ENCODE measurements at regions not wholly inside any gene's neighbourhood (a gene's known extent, or its start where the extent isn't known, plus 50 kb on each side); places are given as distances from the start of the nearest gene placed in this dataset.

DNA sequence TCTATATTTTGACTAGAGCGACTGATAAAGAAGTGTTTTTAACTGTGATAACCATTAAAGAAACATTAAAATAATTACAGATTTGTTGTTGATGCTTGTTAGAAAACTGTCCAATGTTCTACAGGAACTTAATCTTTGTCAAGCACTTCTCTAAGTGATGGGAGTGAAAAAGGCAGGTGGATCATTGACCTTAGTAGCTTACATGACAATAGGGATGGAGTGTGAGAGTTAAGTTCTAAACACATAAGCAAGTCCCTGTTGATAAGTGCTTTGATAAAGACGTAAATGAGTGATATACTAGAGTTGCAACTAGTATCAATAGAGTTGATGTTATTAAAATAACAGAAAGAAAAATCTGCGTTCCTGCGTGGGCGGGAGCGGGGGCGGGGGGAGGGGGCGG lies 931.5 kb upstream of the EPHA7 start:
- TF ChIP-seq, protein P1, sequence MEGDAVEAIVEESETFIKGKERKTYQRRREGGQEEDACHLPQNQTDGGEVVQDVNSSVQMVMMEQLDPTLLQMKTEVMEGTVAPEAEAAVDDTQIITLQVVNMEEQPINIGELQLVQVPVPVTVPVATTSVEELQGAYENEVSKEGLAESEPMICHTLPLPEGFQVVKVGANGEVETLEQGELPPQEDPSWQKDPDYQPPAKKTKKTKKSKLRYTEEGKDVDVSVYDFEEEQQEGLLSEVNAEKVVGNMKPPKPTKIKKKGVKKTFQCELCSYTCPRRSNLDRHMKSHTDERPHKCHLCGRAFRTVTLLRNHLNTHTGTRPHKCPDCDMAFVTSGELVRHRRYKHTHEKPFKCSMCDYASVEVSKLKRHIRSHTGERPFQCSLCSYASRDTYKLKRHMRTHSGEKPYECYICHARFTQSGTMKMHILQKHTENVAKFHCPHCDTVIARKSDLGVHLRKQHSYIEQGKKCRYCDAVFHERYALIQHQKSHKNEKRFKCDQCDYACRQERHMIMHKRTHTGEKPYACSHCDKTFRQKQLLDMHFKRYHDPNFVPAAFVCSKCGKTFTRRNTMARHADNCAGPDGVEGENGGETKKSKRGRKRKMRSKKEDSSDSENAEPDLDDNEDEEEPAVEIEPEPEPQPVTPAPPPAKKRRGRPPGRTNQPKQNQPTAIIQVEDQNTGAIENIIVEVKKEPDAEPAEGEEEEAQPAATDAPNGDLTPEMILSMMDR (conservative IDR thresholded peaks at IDR 0.05; ENCODE audit: control insufficient read depth, insufficient read depth, low read depth, low read length): no peak

DNA sequence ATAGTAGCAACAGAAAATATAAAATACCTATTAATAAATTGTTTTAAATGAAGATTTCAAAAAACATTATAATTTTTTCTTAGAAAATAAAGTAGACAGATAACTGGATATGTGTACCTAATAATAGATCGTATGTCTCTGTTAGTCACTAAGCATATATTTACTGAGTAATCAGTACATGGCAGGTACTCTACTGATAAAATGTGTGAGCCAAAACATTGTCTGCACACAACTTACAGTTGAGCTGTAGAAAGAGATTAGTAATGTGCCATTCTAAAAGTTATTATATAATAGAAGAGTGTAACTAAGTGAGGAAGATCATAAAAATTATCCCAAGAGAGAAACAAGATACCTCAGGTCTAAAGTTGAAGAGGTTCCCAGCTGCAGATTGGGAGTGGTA lies 929.9 kb upstream of the EPHA7 start:
- TF ChIP-seq, protein P1 (conservative IDR thresholded peaks at IDR 0.05; ENCODE audit: control insufficient read depth, insufficient read depth, low read depth, low read length): no peak

More for the DNA sequence above, 931.5 kb upstream of the EPHA7 start:
- DNase-seq (ENCODE audit: low read depth): no peak
- no peak overlapping the region for H3K4me3 ChIP-seq (ENCODE audit: control insufficient read depth, low read depth, low read length)

DNA sequence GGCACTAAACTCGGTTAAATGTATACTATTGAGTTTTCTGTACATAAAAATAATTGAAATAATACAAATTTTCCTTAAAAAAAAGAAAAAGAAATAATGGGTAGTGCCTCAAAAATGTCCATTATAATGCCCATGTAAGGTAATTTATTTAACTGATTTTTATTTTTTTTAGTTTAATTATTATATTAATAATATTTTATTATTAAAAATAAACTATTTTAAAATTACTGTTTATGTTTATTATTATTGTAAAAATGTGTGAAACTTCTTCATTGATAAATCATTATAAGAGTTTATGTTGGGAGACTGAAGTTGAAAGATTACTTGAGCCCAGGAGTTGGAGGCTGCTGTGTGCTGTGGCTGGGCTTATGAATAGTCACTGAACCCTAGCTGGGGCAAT lies 925.5 kb upstream of the EPHA7 start:
- TF ChIP-seq, protein P1 (conservative IDR thresholded peaks at IDR 0.05; ENCODE audit: control insufficient read depth, insufficient read depth, low read depth, low read length): no peak
- DNase-seq (ENCODE audit: low read depth): no peak
- no peak overlapping the region for H3K4me3 ChIP-seq (ENCODE audit: control insufficient read depth, low read depth, low read length)

More for the DNA sequence above, 929.9 kb upstream of the EPHA7 start:
- H3K4me3 ChIP-seq (ENCODE audit: control insufficient read depth, low read depth, low read length): no peak overlapping the region
- no peak for DNase-seq (ENCODE audit: low read depth)

DNA sequence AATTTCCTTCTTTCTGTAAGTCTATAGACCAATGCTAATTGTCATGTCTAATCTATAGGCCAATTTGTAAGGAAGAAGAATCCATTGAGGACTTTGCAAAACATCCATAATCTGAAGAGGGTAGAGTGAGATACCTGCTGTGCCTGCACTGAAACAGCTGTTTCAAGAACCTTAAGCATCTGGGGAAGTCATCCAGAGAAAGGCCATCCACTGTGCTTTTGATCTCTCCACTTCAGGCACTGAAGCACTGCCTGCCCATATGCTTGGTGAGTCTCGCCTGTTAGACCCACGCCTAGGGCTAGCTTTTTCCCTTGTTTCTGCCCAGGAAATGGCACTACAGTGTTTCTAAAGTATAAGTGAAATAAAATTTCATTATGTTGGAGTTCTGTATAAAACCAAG lies 921.8 kb upstream of the EPHA7 start:
- no peak for DNase-seq (ENCODE audit: low read depth)
- TF ChIP-seq, protein P1 (conservative IDR thresholded peaks at IDR 0.05; ENCODE audit: control insufficient read depth, insufficient read depth, low read depth, low read length): no peak
- H3K4me3 ChIP-seq (ENCODE audit: control insufficient read depth, low read depth, low read length): no peak overlapping the region

DNA sequence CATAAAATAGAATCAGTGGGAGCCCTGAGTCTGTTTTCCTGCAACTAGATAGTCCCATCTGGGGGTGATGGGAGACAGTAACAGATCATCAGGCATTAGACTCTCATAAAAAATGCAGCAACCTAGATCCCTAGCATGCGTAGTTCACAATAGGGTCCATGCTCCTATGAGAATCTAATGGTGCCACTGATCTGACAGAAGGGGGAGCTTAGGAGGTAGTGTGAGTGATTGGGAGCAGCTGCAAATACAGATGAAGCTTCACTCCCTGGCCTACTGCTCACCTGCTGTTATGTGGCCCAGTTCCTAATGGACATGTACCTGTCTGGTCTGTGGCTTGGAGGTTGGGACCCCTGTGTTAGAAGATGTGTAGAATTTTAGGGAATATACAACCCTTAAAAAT lies 904.5 kb upstream of the EPHA7 start:
- H3K4me3 ChIP-seq (ENCODE audit: control insufficient read depth, low read depth, low read length): no peak overlapping the region
- DNase-seq (ENCODE audit: low read depth): no peak
- TF ChIP-seq, protein P1 (conservative IDR thresholded peaks at IDR 0.05; ENCODE audit: control insufficient read depth, insufficient read depth, low read depth, low read length): no peak

DNA sequence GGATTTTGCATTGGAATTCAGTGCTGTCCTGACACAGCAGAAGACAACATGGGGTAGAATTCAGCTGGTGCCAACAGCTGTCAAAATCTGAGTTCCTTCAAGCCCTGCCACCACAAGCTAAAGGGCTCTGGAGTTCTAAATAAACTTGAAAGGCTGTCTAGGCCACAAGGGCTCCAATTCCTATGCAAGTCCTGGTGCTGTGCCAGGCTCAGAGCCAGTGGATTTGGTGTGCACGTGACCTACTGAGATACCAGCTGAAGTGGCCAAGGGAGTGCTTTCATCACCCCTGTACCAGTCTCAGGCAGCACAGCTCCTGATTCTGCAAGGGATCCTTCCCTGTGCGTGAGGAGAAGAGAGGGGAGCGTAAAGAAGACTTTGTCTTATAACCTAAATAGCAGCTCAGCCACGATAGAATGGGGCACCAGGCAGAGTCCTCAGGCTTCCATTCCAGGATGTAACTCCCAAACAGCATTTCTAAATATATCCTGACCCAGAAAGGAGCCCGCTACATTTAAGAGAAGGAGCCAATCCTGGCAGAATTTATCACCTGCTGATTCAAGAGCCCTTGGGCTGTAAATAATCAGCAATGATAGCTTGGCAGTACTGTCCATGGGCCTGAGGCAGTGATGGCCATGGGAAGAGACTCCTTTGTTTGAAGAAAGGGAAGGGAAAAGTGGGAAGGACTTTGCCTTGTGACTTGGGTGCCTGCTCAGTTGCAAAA lies 881.2 kb upstream of the EPHA7 start:
- no peak overlapping the region for H3K4me3 ChIP-seq (ENCODE audit: control insufficient read depth, low read depth, low read length)
- TF ChIP-seq, protein P1 (conservative IDR thresholded peaks at IDR 0.05; ENCODE audit: control insufficient read depth, insufficient read depth, low read depth, low read length): no peak
- no peak for DNase-seq (ENCODE audit: low read depth)

Measured in fibroblast of mammary gland (primary cell).